ENCODE measurements at regions not wholly inside any gene's neighbourhood (a gene's known extent, or its start where the extent isn't known, plus 50 kb on each side); places are given as distances from the start of the nearest gene placed in this dataset.
"Not testable (repeated sequence)": the region's sequence is repeated elsewhere in the genome, so short reads cannot be mapped to it uniquely, and the experiment has no call there.

DNA sequence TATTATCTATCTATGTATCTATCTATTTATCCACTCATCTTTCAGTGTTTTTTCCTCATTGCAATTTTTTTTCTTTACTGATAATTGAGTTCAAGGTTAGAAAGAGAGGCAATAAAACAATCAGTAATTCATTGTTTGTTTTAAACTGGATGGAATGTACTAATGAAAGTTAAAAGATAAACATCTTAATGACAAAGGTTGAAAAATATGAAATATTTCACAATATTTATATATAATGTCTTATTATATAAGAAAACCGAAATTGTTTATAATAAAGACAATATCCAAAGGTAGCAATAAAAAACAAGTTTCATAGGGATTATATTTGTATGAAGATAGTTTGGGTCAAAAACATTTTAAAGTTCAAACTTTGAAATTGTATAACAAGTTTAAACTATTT lies 1015.5 kb upstream of the MIR17HG start:
- no peak for DNase-seq (ENCODE audit: low spot score)

DNA sequence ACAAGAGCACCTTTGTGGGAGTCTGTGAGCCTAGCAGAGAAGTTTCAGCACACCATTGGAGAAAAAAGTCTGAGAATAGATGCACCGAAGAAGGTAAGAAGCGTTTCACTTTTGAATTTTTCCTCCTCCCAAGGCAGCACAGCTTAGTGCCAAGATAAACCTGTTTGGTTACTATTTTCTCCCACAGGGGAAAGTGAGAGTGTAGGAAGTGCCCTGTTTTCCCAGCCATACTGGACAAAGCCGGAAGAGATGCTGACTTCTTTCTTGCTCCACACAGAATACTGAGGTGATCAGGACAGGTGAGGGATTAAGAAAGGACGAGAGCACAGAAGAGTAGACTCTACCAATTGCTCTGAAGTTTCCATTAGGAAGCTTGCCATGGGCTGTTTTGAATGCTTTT lies 1011.0 kb upstream of the MIR17HG start:
- DNase-seq (ENCODE audit: low spot score): no peak

DNA sequence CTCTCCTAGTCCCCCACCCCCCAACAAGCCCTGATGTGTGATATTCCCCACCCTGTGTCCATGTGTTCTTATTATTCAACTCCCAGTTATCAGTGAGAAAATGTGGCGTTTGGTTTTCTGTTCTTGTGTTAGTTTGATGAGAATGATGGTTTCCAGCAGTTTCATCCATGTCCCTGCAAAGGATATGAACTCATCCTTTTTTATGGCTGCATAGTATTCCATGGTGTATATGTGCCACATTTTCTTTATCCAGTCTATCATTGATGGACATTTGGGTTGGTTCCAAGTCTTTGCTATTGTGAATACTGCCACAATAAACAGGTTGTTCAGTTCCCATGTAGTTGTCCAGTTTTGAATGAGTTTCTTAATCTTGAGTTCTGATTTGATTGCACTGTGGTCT lies 1006.1 kb upstream of the MIR17HG start:
- DNase-seq (ENCODE audit: low spot score): not testable (repeated sequence)

DNA sequence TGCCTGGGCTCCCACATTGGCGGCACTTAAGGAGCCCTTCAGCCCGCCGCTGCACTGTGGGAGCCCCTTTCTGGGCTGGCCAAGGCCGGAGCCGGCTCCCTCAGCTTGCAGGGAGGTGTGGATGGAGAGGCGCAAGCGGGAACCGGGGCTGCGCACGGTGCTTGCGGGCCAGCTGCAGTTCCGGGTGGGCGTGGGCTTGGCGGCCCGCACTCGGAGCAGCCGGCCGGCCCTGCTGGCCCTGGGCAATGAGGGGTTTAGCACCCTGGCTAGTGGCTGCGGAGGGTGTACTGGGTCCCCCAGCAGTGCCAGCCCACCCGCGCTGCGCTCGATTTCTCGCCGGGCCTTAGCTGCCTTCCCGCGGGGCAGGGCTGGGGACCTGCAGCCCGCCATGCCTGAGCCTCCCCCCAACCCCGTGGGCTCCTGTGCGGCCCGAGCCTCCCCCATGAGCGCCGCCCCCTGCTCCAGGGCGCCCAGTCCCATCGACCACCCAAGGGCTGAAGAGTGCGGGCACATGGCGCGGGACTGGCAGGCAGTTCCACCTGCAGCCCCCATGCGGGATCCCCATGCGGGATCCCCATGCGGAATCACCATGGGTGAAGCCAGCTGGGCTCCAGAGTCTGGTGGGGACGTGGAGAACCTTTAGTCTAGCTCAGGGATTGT lies 998.9 kb upstream of the MIR17HG start:
- DNase-seq (ENCODE audit: low spot score): not testable (repeated sequence)

DNA sequence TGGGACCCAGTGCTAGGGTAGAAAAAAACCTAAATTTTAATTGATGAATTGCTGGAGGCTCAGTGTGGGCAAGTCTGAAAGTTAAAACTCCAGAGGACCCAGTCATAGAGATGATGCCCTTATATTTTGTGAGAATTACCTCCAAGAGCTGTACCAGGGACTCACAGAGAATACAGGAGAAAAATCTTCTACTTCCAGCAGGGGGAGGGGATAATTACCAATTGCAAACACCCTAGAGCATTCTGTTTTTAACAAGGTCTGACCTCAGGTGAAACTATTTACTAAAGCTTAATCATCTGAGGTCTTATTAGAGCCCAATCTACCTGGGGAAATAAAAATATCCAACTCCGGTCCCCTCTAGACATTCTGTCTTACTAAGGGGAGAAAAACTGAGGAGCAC lies 994.7 kb upstream of the MIR17HG start:
- DNase-seq (ENCODE audit: low spot score): no peak

DNA sequence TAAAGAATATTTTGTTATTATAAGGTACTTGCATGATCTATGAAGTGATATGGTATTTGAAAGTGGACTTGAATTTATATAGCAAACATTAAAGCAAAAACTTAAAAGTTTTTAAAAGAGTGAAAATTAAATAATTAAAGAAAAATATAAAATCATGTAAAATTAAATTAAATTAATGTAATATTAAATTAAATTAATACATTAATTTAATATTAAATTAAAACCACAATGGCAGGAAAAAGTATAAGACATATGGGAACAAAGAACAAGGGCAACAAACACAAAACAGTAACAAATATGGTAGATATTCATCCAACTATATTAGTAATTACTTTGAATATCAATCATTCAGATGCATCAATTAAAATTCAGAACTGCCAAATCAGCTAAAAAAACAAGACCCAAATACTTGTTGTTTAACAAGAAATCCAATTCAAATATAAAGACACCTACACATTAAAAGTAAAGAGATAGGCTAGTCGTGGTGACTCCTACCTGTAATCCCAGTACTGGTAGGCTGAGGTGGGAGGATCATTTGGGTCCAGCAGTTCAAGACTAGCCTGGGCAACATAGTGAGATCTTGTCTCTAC lies 992.2 kb upstream of the MIR17HG start:
- no peak for DNase-seq (ENCODE audit: low spot score)

DNA sequence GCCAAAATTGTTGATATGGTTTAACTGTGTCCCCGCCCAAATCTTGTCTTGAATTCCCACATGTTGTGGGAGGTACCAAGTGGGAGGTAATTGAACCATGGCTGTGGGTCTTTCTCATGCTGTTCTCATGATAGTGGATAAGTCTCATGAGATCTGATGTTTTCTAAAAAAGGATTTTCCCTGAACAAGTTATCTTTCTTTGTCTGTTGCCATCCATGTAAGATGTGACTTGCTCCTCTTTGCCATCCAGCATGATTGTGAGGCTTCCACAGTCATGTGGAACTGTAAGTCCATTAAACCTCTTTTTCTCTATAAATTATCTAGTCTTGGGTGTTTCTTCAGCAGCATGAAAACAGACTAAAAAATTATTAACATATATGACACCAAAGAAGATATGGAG lies 986.7 kb upstream of the MIR17HG start:
- no peak for DNase-seq (ENCODE audit: low spot score)

DNA sequence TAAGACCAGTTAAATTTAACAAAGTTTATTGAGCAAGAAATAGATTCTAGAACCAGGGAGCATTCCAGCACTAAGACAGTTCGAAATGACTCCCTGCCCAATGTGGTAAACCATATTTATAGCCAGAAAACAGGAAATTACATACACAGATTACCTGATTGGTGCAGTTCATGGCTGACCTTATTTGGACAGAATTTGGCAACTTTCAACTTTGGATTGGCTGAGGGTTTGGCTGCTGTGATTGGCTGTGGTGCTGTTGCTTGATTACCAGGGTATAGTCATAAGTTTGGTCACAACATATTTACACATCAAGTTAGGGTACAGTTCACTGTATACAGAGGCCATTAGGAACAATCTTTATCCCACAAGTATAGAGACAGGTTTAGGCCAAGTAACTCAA lies 984.8 kb upstream of the MIR17HG start:
- no peak for DNase-seq (ENCODE audit: low spot score)

DNA sequence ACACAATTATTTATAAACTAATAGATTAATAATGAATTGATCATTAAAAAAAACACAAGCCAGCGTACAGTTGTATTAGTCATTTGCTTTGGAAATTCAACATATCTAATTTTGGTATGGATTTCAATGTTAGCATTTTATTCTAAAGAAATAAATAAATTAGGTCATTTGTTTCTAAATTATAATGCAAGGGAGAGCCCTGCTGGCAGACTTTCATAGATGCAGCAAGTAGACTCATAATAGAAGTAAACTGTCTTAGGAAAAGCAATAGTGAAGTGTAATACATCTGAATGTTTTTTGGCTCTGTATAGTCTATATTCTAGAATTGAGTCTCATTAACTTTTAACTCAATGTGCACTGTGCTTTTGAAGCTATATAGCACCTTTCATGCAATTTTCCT lies 982.4 kb upstream of the MIR17HG start:
- DNase-seq (ENCODE audit: low spot score): no peak

DNA sequence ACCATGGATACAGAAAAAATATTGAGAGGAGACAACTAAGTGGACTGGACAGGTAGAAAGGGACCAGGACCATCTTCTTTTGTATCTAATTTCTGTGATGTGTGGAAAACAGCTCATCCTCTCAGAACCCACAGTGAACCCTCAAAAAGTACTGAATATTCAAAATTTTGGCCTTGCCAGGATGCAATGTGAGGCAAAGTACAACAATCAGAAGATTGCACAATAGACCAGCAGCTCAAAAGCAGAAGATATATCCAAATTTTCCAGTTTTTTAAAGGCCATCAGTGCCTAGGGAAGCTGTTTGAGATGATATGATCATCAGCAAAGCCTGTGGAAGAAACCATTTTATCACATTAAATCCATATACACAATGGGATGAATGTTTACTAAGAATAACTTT lies 973.3 kb upstream of the MIR17HG start:
- no peak for DNase-seq (ENCODE audit: low spot score)

DNA sequence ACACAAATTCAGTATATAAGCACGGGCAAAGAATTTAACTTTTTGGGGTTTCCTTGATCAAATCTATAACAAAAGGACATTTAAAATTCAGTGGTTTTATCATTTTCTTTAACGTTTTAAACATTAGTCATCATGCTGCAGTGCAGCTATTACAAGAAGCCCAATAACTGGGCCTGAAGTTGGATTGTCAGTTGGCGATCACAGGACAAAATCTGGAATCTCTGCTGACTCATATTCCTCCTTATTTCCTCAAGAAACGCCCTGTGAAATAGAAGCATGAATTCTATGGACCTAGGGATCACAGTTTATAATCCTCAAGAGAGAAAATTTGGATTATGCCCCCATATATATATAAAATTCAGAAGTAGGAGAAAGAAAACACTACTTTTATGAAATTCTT lies 971.6 kb upstream of the MIR17HG start:
- DNase-seq (ENCODE audit: low spot score): no peak

DNA sequence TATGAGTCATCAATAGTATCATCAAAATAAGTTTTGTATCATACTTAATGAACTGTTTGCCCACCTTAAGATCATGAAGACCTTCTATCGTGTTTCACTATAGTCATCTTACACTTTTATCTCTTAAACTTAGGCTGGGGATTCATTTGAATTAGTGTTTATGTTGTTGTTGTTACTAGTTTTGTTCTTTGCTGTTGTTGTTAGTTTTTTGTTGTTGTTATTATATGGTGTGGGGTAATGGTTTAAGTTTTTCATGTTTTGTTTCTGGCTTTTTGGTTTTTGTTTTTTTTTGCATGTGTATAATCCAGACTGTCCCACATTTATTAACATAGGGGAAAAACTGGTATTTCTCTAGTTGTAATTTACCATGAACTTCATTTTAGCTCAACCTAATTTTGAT lies 965.1 kb upstream of the MIR17HG start:
- DNase-seq (ENCODE audit: low spot score): no peak

DNA sequence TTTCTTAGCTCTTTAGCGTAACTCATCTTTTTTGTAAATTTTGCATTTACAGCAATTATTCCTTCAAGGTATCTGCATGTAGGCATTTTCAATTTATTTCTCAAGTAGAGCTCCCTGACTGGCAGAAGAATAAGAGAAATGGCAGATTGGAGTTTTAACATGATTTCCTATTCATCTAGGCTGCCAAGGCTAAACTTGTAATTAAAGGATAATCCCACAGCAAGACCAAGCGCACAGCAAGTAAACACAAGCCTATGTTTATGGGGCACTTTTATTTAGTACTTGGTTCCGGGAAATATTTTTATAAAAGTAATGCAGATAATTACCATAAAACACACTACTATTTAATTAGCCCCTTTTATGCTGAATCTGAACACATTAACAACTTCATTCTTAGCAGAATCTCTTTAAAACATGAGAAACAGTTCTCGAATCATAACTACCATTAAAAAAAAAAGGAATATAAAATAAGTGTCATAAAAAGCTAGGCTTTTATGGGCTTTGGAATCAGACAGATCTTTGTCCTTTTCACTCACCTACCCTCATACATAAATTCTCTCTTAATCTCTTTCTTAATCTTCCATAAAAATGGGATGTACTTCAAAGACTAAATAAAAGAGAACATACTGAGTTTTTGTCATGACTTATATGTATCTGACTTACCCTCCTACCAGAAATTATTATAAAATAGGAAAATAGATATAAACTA lies 961.6 kb upstream of the MIR17HG start:
- no peak for DNase-seq (ENCODE audit: low spot score)

DNA sequence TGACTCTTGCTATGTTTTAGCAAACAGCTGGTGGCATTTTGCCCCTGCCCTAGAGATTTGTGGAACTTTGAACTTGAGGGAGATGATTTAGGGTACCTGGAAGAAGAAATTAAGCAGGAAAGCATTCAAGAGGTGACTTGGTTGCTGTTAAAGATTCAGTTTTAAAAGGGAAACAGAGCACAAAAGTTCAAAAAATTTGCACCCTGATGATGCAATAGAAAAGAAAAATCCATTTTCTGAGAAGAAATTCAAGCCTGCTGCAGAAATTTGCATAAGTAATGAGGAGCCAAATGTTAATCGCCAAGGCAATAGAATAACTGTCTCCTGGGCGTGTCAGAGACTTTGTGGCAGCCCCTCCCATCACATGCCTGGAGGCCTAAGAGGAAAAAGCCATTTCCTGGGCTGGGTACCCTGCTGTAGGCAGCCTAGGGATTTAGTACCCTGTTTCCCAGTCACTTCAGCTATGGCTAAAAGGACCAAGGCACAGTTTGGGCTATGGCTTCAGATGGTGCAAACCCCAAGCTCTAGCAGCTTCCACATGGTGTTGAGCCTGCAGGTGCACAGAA lies 958.5 kb upstream of the MIR17HG start:
- no peak for DNase-seq (ENCODE audit: low spot score)

DNA sequence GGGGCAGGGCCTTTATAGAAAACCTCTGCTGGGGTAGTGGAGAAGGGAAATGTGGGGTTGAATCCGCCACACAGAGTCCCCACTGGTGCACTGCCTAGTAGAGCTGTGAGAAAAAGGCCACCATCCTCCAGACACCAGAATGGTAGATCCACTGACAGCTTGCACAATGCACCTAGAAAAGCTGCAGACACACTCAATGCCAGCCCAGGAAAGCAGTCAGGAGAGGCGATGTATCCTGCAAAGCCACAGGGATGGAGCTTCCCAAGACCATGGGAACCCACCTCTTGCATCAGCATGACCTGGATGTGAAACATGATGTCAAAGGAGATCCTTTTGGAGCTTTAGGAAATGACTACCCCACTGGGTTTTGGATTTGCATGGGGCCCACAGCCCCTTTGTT lies 958.0 kb upstream of the MIR17HG start:
- no peak for DNase-seq (ENCODE audit: low spot score)

DNA sequence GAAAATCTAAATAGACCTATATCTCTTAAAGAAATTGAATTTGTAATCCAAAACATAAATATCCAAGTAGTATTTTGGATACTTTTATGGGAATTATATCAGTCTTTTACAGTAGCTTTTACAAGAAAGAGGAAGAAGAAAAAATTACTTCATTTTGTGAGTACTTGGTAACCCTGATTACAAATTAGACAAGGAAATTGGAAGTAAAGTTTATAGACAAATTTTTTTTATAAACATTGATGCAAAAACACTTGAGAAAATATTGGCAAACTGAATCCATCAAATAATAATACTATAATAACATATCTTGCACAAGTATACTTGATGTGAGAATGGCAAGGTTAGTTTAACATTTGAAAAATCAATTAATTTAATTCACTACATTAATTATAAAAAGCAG lies 954.1 kb upstream of the MIR17HG start:
- DNase-seq (ENCODE audit: low spot score): no peak

DNA sequence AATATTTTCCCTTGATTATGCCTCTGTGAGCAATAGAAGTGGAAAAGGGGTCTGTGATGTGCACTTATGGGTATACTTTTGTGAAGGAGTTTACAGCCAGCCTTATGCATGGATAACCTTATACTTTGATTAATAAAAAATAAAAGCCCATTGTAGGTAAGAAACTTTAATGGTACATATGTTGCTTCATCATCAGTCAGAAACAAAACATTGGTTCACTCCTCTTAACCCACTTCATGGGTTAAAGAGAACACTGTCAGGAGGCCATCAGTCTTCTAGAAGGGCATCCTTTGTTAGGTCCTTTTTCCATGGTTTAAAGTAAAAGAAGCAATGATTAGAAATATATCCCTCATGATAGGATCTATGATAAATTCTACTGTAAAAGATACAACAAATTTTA lies 952.1 kb upstream of the MIR17HG start:
- DNase-seq (ENCODE audit: low spot score): no peak

DNA sequence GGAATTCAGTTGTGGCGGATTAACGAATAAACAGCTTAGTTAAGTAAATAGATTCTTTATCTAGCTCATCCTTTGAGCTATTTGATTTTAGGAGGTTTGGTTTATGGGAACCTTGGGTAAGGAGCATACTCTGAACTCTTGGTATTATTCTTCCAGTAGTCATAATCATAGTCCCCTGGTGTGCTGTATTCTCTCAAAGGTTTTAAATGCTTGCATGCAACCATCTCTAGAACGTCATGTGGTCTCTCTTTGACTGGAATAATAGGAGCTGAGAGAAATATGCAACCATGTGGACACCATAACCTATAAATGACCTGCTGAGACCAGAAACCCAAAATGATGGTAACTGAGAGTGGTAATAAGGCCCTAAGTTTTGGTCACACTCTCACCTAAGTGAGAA lies 951.6 kb upstream of the MIR17HG start:
- no peak for DNase-seq (ENCODE audit: low spot score)

DNA sequence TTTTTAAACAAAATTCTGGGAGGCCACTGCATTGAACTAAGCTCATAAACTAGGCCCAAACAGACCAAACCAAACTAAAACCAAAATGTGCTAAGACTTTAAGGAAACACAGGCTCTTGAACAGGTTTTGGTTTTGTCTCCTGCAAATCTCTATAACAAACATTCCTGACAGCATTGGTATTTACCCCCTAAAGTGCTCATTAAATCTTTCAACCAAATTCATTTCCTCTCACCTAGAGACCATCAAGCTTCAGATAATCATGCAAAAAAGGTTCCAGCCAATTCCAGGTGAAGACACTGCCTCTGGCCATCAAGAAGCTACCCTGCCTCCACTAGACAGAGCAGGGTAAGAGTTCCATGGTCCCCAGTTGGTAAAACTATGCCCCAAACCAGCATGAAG lies 951.2 kb upstream of the MIR17HG start:
- DNase-seq (ENCODE audit: low spot score): no peak

DNA sequence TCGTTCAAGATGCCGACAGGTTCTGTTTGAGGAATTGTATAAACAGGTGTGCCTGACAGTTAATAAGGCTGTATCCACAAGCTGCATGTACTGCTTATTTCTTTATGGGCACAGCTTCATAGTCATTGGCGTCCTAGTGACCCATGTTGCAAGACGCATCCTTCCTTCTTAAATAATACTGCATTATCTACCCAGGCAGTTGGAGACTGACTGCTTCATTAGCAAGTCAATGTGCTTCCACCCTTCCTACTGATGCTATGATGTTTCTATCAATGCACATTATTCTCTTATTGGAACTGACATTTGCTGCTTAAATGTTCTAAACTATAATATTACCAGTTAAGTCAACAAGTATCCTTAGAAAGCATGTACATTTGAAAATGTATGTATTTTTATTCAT lies 950.0 kb upstream of the MIR17HG start:
- no peak for DNase-seq (ENCODE audit: low spot score)

DNA sequence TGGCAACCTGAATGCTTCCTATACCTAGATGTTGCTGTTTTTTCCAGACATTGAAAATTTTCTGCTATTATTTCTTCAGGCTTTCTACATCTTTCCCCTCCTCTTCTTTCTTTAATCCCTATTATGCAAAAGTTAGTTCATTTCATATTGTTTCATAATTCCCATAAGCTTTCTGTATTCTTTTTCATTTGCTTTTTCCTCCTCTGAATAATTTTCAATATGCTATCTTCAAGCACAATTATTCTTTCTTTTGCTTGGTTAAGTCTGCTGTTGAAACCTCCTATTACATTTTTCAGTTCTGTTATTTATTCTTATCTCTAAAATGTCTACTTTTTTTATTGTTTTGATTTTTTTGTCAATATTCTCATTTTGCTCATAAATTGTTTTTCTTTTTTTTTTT lies 947.1 kb upstream of the MIR17HG start:
- no peak for DNase-seq (ENCODE audit: low spot score)

DNA sequence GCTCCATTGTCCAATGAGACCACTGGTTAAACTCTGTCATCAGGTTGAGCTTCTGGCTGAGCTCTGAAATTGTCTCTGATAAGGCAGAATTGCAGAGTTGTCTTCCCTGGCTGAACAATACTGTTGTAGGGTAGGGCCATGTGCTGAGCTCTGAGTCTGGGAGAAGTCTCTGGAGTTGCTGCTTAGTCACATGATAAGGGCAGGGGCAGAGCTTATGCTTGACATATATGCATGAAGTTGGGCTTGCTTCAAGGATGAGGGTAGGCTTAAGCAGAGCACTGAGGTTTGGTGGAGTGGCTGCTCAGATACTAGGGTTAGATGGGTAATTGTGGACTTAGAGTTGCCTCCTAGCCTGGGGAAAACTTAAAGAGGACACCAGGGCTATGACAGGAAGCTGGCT lies 946.3 kb upstream of the MIR17HG start:
- DNase-seq (ENCODE audit: low spot score): no peak

DNA sequence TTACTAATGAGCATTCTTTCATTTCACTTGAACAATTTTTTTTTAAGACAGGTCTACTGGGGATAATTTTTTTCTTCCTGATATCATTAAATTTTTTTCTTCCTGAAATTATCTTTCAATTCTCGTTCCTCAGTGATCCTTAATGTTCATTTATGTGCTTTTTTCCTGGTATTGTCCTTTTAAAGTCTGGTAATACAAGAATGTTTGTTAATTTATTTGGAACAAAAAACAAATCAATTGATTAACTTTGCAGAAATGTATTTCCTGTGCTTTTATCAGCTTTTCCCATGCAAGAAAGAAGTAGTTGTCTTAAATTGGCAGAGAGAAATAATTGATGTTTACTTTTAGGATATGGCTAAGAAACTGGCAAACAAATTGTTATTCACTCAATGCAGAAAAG lies 945.4 kb upstream of the MIR17HG start:
- DNase-seq (ENCODE audit: low spot score): no peak
